SK-N-SH (cell line): ENCODE measurements at regions not wholly inside any gene's neighbourhood (a gene's known extent, or its start where the extent isn't known, plus 50 kb on each side); places are given as distances from the start of the nearest gene placed in this dataset.

Source experiments
- CTCF ChIA-PET: fragments of 300-600, 350-600 bp; formaldehyde crosslinking; extraction: SDS; loops from one replicate; lab custom pipeline; 2021; lab: Yijun Ruan, JAX
- POLR2A ChIA-PET: fragments of 350-600 bp; sonication (Branson Sonifier 250); formaldehyde crosslinking; extraction: SDS; loops from one replicate; lab custom pipeline; 2020; ENCODE audit warnings: antibody characterized with exemption, inconsistent platforms; lab: Yijun Ruan, JAX
- DNase-seq: peaks from one replicate; pipeline ENCODE4 v3.0.0; 2012
- H2AFZ ChIP-seq: fragments of 200-600 bp; sonication (generic); 2 replicates; pipeline ENCODE4 v1.8.1; 2016; ENCODE audit warnings: antibody characterized with exemption, mild to moderate bottlenecking, low read depth
- H3F3A ChIP-seq: fragments of 200-600 bp; sonication (generic); replicated peaks from 2 replicates; pipeline ENCODE3; 2016; ENCODE audit warnings: antibody characterized with exemption, mild to moderate bottlenecking; ENCODE audit not compliant: insufficient read depth
- H3K27ac ChIP-seq, 2 experiments: fragments of 200-500 bp in 1 of 2; fragments of 200-600 bp in 1 of 2; sonication (Bioruptor generic) in 1 of 2; sonication (generic), shearing (Covaris generic) in 1 of 2; 2 replicates each; pipeline versions ENCODE4 v1.5.1 to v1.6.1; 2014 to 2016; ENCODE audit warnings: low read depth in 2 of 2, inconsistent platforms in 1 of 2, low read length in 1 of 2, mild to moderate bottlenecking in 1 of 2, mixed read lengths in 1 of 2
- H3K27me3 ChIP-seq: fragments of 200-600 bp; sonication (generic), shearing (Covaris generic); 2 replicates; pipeline ENCODE4 v1.6.1; 2016; ENCODE audit warnings: mixed run types; ENCODE audit not compliant: insufficient read depth
- H3K36me3 ChIP-seq, 2 experiments: fragments of 200-500 bp in 1 of 2; fragments of 200-600 bp in 1 of 2; sonication (Bioruptor generic) in 1 of 2; sonication (generic) in 1 of 2; replicated peaks in 1 of 2; 2 replicates each; pipeline versions ENCODE3 to v1.5.1; 2014 to 2016; ENCODE audit warnings: low read length in 1 of 2, mild to moderate bottlenecking in 1 of 2; ENCODE audit not compliant: insufficient read depth in 2 of 2, control insufficient read depth in 1 of 2
- H3K4me1 ChIP-seq, 2 experiments: fragments of 200-500 bp in 1 of 2; fragments of 200-600 bp in 1 of 2; sonication (Bioruptor generic) in 1 of 2; sonication (generic), shearing (Covaris generic) in 1 of 2; 2 replicates each; pipeline versions ENCODE4 v1.5.1 to v1.6.1; 2014 to 2016; ENCODE audit warnings: low read depth in 1 of 2, low read length in 1 of 2, mixed run types in 1 of 2; ENCODE audit not compliant: insufficient read depth in 2 of 2, control insufficient read depth in 1 of 2
- H3K4me2 ChIP-seq: fragments of 200-600 bp; sonication (generic), shearing (Covaris generic); 2 replicates; pipeline ENCODE4 v1.6.1; 2017; ENCODE audit warnings: mixed run types
- H3K4me3 ChIP-seq, 2 experiments: fragments of 200-500 bp in 1 of 2; fragments of 200-600 bp in 1 of 2; sonication (Bioruptor generic) in 1 of 2; sonication (generic), shearing (Covaris generic) in 1 of 2; 2 replicates each; pipeline versions ENCODE4 v1.5.1 to v1.8.1; 2014 to 2016; ENCODE audit warnings: low read depth in 2 of 2, inconsistent platforms in 1 of 2, low read length in 1 of 2, mild to moderate bottlenecking in 1 of 2, mixed read lengths in 1 of 2, moderate library complexity in 1 of 2
- H3K79me2 ChIP-seq: fragments of 200-600 bp; sonication (generic); 2 replicates; pipeline ENCODE4 v1.8.1; 2017; ENCODE audit warnings: mild to moderate bottlenecking; ENCODE audit not compliant: insufficient read depth
- H3K9ac ChIP-seq: fragments of 200-600 bp; sonication (generic); 2 replicates; pipeline ENCODE4 v1.6.1; 2017; ENCODE audit warnings: mixed run types
- H3K9me2 ChIP-seq: fragments of 200-600 bp; sonication (generic); 2 replicates; pipeline ENCODE4 v1.6.1; 2017; ENCODE audit warnings: mixed run types
- H3K9me3 ChIP-seq: fragments of 200-600 bp; sonication (generic); 2 replicates; pipeline ENCODE4 v1.6.1; 2017; ENCODE audit warnings: mixed run types, mild to moderate bottlenecking, moderate library complexity
- H4K20me1 ChIP-seq: fragments of 200-600 bp; sonication (generic); 2 replicates; pipeline ENCODE4 v1.6.1; 2017; ENCODE audit warnings: mild to moderate bottlenecking, mixed run types; ENCODE audit not compliant: insufficient read depth
- CHD2 ChIP-seq: fragments of 150-350 bp; IDR thresholded peaks from 2 replicates; pipeline ENCODE4 v1.6.1; 2018; ENCODE audit warnings: low read length; ENCODE audit not compliant: partially characterized antibody
- CTCF ChIP-seq: fragments of 200-600 bp; sonication (generic); IDR thresholded peaks from 2 replicates; pipeline ENCODE4 v1.6.1; 2017; ENCODE audit warnings: antibody characterized with exemption, mild to moderate bottlenecking, moderate library complexity
- FOSL2 ChIP-seq: IDR thresholded peaks from 2 replicates; pipeline ENCODE4 v1.4.0; 2012; ENCODE audit warnings: low read depth, mild to moderate bottlenecking, moderate library complexity, borderline replicate concordance
- FOXJ3 ChIP-seq: sonication (generic); formaldehyde crosslinking; IDR thresholded peaks from 2 replicates; pipeline ENCODE4 v1.5.1; 2020; ENCODE audit warnings: mild to moderate bottlenecking, missing genetic modification reagents
- RAD21 ChIP-seq: IDR thresholded peaks from 2 replicates; pipeline ENCODE4 v1.6.1; 2012; ENCODE audit warnings: mild to moderate bottlenecking, low read length
- REST ChIP-seq: IDR thresholded peaks from 2 replicates; pipeline ENCODE4 v1.6.1; 2012; ENCODE audit warnings: mild to moderate bottlenecking, low read depth, low read length, moderate library complexity
- RFX5 ChIP-seq: IDR thresholded peaks from 2 replicates; pipeline ENCODE4 v1.6.1; 2012; ENCODE audit warnings: mild to moderate bottlenecking, improper control_type of control experiment, low read length
- RXRA ChIP-seq: IDR thresholded peaks from 2 replicates; pipeline ENCODE4 v1.4.0; 2012; ENCODE audit warnings: low read depth, mild to moderate bottlenecking, borderline replicate concordance
- TCF12 ChIP-seq: IDR thresholded peaks from 2 replicates; pipeline ENCODE4 v1.4.0; 2012
- TEAD4 ChIP-seq: IDR thresholded peaks from 2 replicates; pipeline ENCODE4 v1.4.0; 2012; ENCODE audit warnings: mild to moderate bottlenecking, borderline replicate concordance; ENCODE audit not compliant: insufficient read depth
- USF2 ChIP-seq: fragments of 150-350 bp; IDR thresholded peaks from 2 replicates; pipeline ENCODE4 v1.6.1; 2017; ENCODE audit warnings: antibody characterized with exemption, low read length, low read depth, borderline replicate concordance
- YY1 ChIP-seq: IDR thresholded peaks from 2 replicates; pipeline ENCODE4 v1.4.0; 2012; ENCODE audit warnings: low read depth, mild to moderate bottlenecking
- ZBTB33 ChIP-seq: IDR thresholded peaks from 2 replicates; pipeline ENCODE4 v1.4.0; 2012; ENCODE audit warnings: low read depth, borderline replicate concordance
- WGBS: methylation state at CpG from one replicate; pipeline ENCODE4 v1.1.6; 2017; ENCODE audit warnings: low lambda C conversion rate; 5-methylcytosine and 5-hydroxymethylcytosine counted together

GRCh38 chr3:6733699-6734394, 127.1 kb upstream of the GRM7 start (continued):
- no peak for TF ChIP-seq REST

GRCh38 chr3:6734395-6734746, 126.5 kb upstream of the GRM7 start:
- H3K9ac ChIP-seq = no peak overlapping the region
- H3K9me3 ChIP-seq = no peaks in the 10 kb centered on the region
- ChIA-PET CTCF (no interaction called here), POLR2A (no interaction called here)
- 0 out of 2 replicates have a peak, but pooled peaks cover under 1% of the 10 kb centered on the region for H3K9me2 ChIP-seq
- no peaks in the 10 kb centered on the region for H3K79me2 ChIP-seq
- no peak overlapping the region for H2AFZ ChIP-seq
- no peaks in the 10 kb centered on the region for H3K27me3 ChIP-seq
- no peak for DNase-seq
- no peaks in the 10 kb centered on the region for H4K20me1 ChIP-seq
- H3K36me3 ChIP-seq = no peaks in the 10 kb centered on the region
- no peaks in the 10 kb centered on the region for H3F3A ChIP-seq
- H3K27ac ChIP-seq = no peak overlapping the region
- H3K4me1 ChIP-seq = no peaks in the 10 kb centered on the region
- no peak overlapping the region for H3K4me3 ChIP-seq
- TF ChIP-seq CHD2 = no peak
- no peak for TF ChIP-seq USF2
- no peak for TF ChIP-seq TCF12
- TF ChIP-seq RFX5 = no peak
- TF ChIP-seq FOSL2 = no peak
- TF ChIP-seq YY1 = no peak
- no peak for TF ChIP-seq RAD21
- TF ChIP-seq CTCF = no peak
- TF ChIP-seq ZBTB33 = no peak
- no peak for TF ChIP-seq TEAD4
- TF ChIP-seq RXRA = no peak
- no peak for TF ChIP-seq REST
- no peak for TF ChIP-seq FOXJ3 (CRISPR knock-in tag)
- TF ChIP-seq, all 33 proteins: peak for 0
- no peak overlapping the region for H3K4me2 ChIP-seq
- 50% methylated on average over 5 of the region's 5 CpGs for WGBS
